ENCODE measurements at regions not wholly inside any gene's neighbourhood (a gene's known extent, or its start where the extent isn't known, plus 50 kb on each side); places are given as distances from the start of the nearest gene placed in this dataset.

DNA sequence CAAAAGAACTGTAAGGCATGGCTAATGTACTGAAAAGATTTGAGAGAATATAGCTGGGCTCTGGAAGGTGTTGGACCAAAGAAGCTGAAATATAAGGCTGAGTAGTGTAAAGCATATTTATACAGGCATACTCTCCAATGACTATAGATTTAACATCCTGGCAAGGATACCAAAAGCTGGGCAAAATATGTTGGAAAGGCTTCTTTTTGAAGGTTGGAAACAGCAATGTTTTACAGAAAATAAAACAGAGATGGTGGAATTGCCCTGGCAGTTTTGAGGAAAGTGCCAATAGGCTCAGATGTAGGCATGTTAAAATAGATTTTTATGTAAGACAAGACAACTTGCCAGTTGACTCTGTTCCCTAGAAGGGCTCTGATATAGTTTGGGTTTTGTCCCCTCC, 184.1 kb upstream of the SHISA6 start:
- no peak for DNase-seq (ENCODE audit: low spot score)
- H3K4me1 ChIP-seq (ENCODE audit: control insufficient read depth in 4 of 4, insufficient read depth in 4 of 4, low read length in 3 of 4): no peaks in the 10 kb centered on the region

DNA sequence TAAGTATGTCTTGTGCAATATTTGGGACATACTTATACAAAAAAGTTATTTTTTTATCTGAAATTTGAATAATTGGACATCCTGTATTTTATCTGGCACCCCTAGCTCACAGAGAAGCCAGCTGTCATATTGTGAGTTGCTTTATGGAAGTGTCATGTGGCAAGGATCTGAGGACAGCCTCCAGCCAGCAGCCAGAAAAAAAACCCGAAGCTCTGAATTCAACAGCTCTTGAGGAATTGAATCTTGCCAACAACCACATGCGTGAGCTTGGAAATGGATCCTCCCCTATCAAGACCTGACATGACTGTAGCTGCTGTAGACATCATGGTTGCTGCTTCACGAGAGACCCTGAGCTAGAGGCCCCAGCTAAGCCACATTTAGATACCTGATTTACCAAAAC, 187.2 kb upstream of the SHISA6 start:
- TF ChIP-seq HNF4G (IDR thresholded peaks at IDR 0.05): no peak
- TF ChIP-seq HNF4A (conservative IDR thresholded peaks at IDR 0.05): no peak
- TF ChIP-seq SP1 (IDR thresholded peaks at IDR 0.05): no peak
- no peak for TF ChIP-seq CTCF (IDR thresholded peaks at IDR 0.05; ENCODE audit: low read depth, low read length, missing input control)
- no peak for TF ChIP-seq ZBTB33 (IDR thresholded peaks at IDR 0.05)
- no peak for TF ChIP-seq TAF1 (conservative IDR thresholded peaks at IDR 0.05)
- no peak for TF ChIP-seq NR2F2 (IDR thresholded peaks at IDR 0.05)
- Histone ChIP-seq H3K9me3 (ENCODE audit: control insufficient read depth in 4 of 4, low read length in 3 of 4) (no peaks in the 10 kb centered on the region), H3K27me3 (ENCODE audit: control insufficient read depth in 4 of 4, insufficient read depth in 4 of 4, low read length in 3 of 4) (no peaks in the 10 kb centered on the region), H3K4me1 (ENCODE audit: control insufficient read depth in 4 of 4, insufficient read depth in 4 of 4, low read length in 3 of 4) (no peaks in the 10 kb centered on the region), H3K9ac (ENCODE audit: low read depth in 1 of 2, low read length in 2 of 2) (no peak overlapping the region), H3K4me3 (ENCODE audit: low read depth in 1 of 3, low read length in 3 of 3) (no peak overlapping the region), H3K36me3 (ENCODE audit: control insufficient read depth in 4 of 4, insufficient read depth in 3 of 4, low read depth in 1 of 4, low read length in 3 of 4) (no peaks in the 10 kb centered on the region), H3K27ac (ENCODE audit: low read depth in 1 of 2, low read length in 2 of 2) (no peak overlapping the region)
- DNase-seq (ENCODE audit: low spot score): no peak
- 74% methylated on average over 3 of the region's 3 CpGs for WGBS

More for the DNA sequence above, 184.1 kb upstream of the SHISA6 start:
- Histone ChIP-seq H3K27ac (ENCODE audit: low read depth in 1 of 2, low read length in 2 of 2) (no peak overlapping the region), H3K27me3 (ENCODE audit: control insufficient read depth in 4 of 4, insufficient read depth in 4 of 4, low read length in 3 of 4) (peaks cover 0 to 3% (median 0%) of the 10 kb centered on the region in 4 donors), H3K36me3 (ENCODE audit: control insufficient read depth in 4 of 4, insufficient read depth in 3 of 4, low read depth in 1 of 4, low read length in 3 of 4) (no peaks in the 10 kb centered on the region), H3K4me3 (ENCODE audit: low read depth in 1 of 3, low read length in 3 of 3) (no peak overlapping the region), H3K9me3 (ENCODE audit: control insufficient read depth in 4 of 4, low read length in 3 of 4) (peaks cover 0 to 10% (median 0%) of the 10 kb centered on the region in 4 donors), H3K9ac (ENCODE audit: low read depth in 1 of 2, low read length in 2 of 2) (no peak overlapping the region)
- no peak for TF ChIP-seq TAF1 (conservative IDR thresholded peaks at IDR 0.05)
- no peak for TF ChIP-seq NR2F2 (IDR thresholded peaks at IDR 0.05)
- TF ChIP-seq SP1 (IDR thresholded peaks at IDR 0.05): no peak
- no peak for TF ChIP-seq MAX (IDR thresholded peaks at IDR 0.05)
- TF ChIP-seq GABPA (IDR thresholded peaks at IDR 0.05 in 1 of 2, conservative IDR thresholded peaks at IDR 0.05 in 1 of 2): no peak
- no peak for TF ChIP-seq HNF4G (IDR thresholded peaks at IDR 0.05)
- TF ChIP-seq RAD21 (IDR thresholded peaks at IDR 0.05): no peak
- no peak for TF ChIP-seq RXRA (IDR thresholded peaks at IDR 0.05)

- peaks cover 0 to 2% (median 0%) of the 10 kb centered on the region in 4 donors for H3K27me3 ChIP-seq (ENCODE audit: control insufficient read depth in 4 of 4, insufficient read depth in 4 of 4, low read length in 3 of 4)
- H3K9me3 ChIP-seq (ENCODE audit: control insufficient read depth in 4 of 4, low read length in 3 of 4): no peaks in the 10 kb centered on the region
- no peak for TF ChIP-seq SP1 (IDR thresholded peaks at IDR 0.05)
- TF ChIP-seq RXRA (IDR thresholded peaks at IDR 0.05): no peak
- 61% methylated on average over 2 of the region's 2 CpGs for WGBS
- H3K9ac ChIP-seq (ENCODE audit: low read depth in 1 of 2, low read length in 2 of 2): no peak overlapping the region
- no peak for DNase-seq (ENCODE audit: low spot score)
- H3K4me1 ChIP-seq (ENCODE audit: control insufficient read depth in 4 of 4, insufficient read depth in 4 of 4, low read length in 3 of 4): no peaks in the 10 kb centered on the region
- no peak overlapping the region for H3K4me3 ChIP-seq (ENCODE audit: low read depth in 1 of 3, low read length in 3 of 3)
- no peak overlapping the region for H3K27ac ChIP-seq (ENCODE audit: low read depth in 1 of 2, low read length in 2 of 2)
- H3K36me3 ChIP-seq (ENCODE audit: control insufficient read depth in 4 of 4, insufficient read depth in 3 of 4, low read depth in 1 of 4, low read length in 3 of 4): no peaks in the 10 kb centered on the region
These were observed 191.5 kb upstream of the SHISA6 start for GRCh38 chr17:11049539-11049938.
